ENCODE measurements at regions not wholly inside any gene's neighbourhood (a gene's known extent, or its start where the extent isn't known, plus 50 kb on each side); places are given as distances from the start of the nearest gene placed in this dataset.

- Histone ChIP-seq H3K4me1 (ENCODE audit: insufficient read depth, low read length, poor library complexity, severe bottlenecking) (no peaks in the 10 kb centered on the region), H3K9me2 (ENCODE audit: insufficient read depth, low read length) (no peaks in the 10 kb centered on the region), H3K4me3 (ENCODE audit: low read depth, low read length, poor library complexity, severe bottlenecking) (no peak overlapping the region), H2AFZ (ENCODE audit: low read length) (no peak overlapping the region), H3K4me2 (ENCODE audit: low read length) (no peak overlapping the region), H3K27ac (ENCODE audit: low read depth, low read length, poor library complexity, severe bottlenecking) (no peak overlapping the region), H3K79me2 (ENCODE audit: insufficient read depth, low read depth, low read length) (no peaks in the 10 kb centered on the region), H3K9me3 (ENCODE audit: low read length) (no peaks in the 10 kb centered on the region), H4K20me1 (ENCODE audit: insufficient read depth, low read length) (no peaks in the 10 kb centered on the region), H3K36me3 (ENCODE audit: insufficient read depth, low read length) (no peaks in the 10 kb centered on the region)
- ChIA-PET CTCF (ENCODE audit: unreplicated experiment) (no interaction called here), POLR2A (interaction anchor here (0.6 to 0.9 kb wide), 4 partner anchors 13 to 1539 kb away, joined by 3 to 7 read pairs (median 4); no protein-coding TSS in a partner anchor)
- intact Hi-C loops (cut with micrococcal nuclease; ENCODE audit: unreplicated experiment), result no loop called here
- no TSS peak for BruUV-seq (replicated peaks)
- DNase-seq (ENCODE audit: low spot score), result no peak
- TF ChIP-seq CTCF (conservative IDR thresholded peaks at IDR 0.05; ENCODE audit: low read length) (no peak), EZH2phosphoT487 (IDR thresholded peaks at IDR 0.05; ENCODE audit: borderline replicate concordance, low read depth, low read length) (no peak)
Measured at GRCh38 chr2:11920993-11921583, 174.7 kb downstream of the LPIN1 start.

GRCh38 chr2:11922294-11922693, 175.9 kb downstream of the LPIN1 start:
- no peak overlapping the region for H3K4me2 ChIP-seq (ENCODE audit: low read length)
- H3K27ac ChIP-seq (ENCODE audit: low read depth, low read length, poor library complexity, severe bottlenecking), result no peak overlapping the region
- TF ChIP-seq CTCF (conservative IDR thresholded peaks at IDR 0.05; ENCODE audit: low read length), result no peak
- no peak for TF ChIP-seq EZH2phosphoT487 (IDR thresholded peaks at IDR 0.05; ENCODE audit: borderline replicate concordance, low read depth, low read length)
- H3K9me3 ChIP-seq (ENCODE audit: low read length), result no peaks in the 10 kb centered on the region
- no peak for DNase-seq (ENCODE audit: low spot score)
- no peaks in the 10 kb centered on the region for H3K9me2 ChIP-seq (ENCODE audit: insufficient read depth, low read length)
- H4K20me1 ChIP-seq (ENCODE audit: insufficient read depth, low read length), result no peaks in the 10 kb centered on the region
- intact Hi-C loops (cut with micrococcal nuclease; ENCODE audit: unreplicated experiment), result no loop called here
- no TSS peak for BruUV-seq (replicated peaks)
- ChIA-PET POLR2A (interaction anchor here (0.5 to 0.6 kb wide), 2 partner anchors 42 to 892 kb away, joined by 4 to 6 read pairs; no protein-coding TSS in a partner anchor), CTCF (ENCODE audit: unreplicated experiment) (no interaction called here)
- H2AFZ ChIP-seq (ENCODE audit: low read length), result no peak overlapping the region
- no peaks in the 10 kb centered on the region for H3K36me3 ChIP-seq (ENCODE audit: insufficient read depth, low read length)
- no peaks in the 10 kb centered on the region for H3K79me2 ChIP-seq (ENCODE audit: insufficient read depth, low read depth, low read length)
- H3K4me3 ChIP-seq (ENCODE audit: low read depth, low read length, poor library complexity, severe bottlenecking), result no peak overlapping the region
- H3K4me1 ChIP-seq (ENCODE audit: insufficient read depth, low read length, poor library complexity, severe bottlenecking), result no peaks in the 10 kb centered on the region

- DNase-seq (ENCODE audit: low spot score), result no peak
- Histone ChIP-seq H3K79me2 (ENCODE audit: insufficient read depth, low read depth, low read length) (no peaks in the 10 kb centered on the region), H3K27ac (ENCODE audit: low read depth, low read length, poor library complexity, severe bottlenecking) (no peak overlapping the region), H3K9me2 (ENCODE audit: insufficient read depth, low read length) (no peaks in the 10 kb centered on the region), H3K9me3 (ENCODE audit: low read length) (no peaks in the 10 kb centered on the region), H3K36me3 (ENCODE audit: insufficient read depth, low read length) (no peaks in the 10 kb centered on the region), H2AFZ (ENCODE audit: low read length) (no peak overlapping the region), H3K4me2 (ENCODE audit: low read length) (no peak overlapping the region), H3K4me3 (ENCODE audit: low read depth, low read length, poor library complexity, severe bottlenecking) (no peak overlapping the region), H3K4me1 (ENCODE audit: insufficient read depth, low read length, poor library complexity, severe bottlenecking) (no peaks in the 10 kb centered on the region), H4K20me1 (ENCODE audit: insufficient read depth, low read length) (no peaks in the 10 kb centered on the region)
- ChIA-PET POLR2A (interaction anchor here (0.6 to 1.5 kb wide), 3 partner anchors 10 to 162 kb away, joined by 3 to 5 read pairs (median 3); no protein-coding TSS in a partner anchor), CTCF (ENCODE audit: unreplicated experiment) (no interaction called here)
- no TSS peak for BruUV-seq (replicated peaks)
- intact Hi-C loops (cut with micrococcal nuclease; ENCODE audit: unreplicated experiment), result no loop called here
- TF ChIP-seq CTCF (conservative IDR thresholded peaks at IDR 0.05; ENCODE audit: low read length) (no peak), EZH2phosphoT487 (IDR thresholded peaks at IDR 0.05; ENCODE audit: borderline replicate concordance, low read depth, low read length) (no peak)
Measured at GRCh38 chr2:11923935-11924334, 177.5 kb downstream of the LPIN1 start.
